ENCODE measurements at regions not wholly inside any gene's neighbourhood (a gene's known extent, or its start where the extent isn't known, plus 50 kb on each side); places are given as distances from the start of the nearest gene placed in this dataset.

DNA sequence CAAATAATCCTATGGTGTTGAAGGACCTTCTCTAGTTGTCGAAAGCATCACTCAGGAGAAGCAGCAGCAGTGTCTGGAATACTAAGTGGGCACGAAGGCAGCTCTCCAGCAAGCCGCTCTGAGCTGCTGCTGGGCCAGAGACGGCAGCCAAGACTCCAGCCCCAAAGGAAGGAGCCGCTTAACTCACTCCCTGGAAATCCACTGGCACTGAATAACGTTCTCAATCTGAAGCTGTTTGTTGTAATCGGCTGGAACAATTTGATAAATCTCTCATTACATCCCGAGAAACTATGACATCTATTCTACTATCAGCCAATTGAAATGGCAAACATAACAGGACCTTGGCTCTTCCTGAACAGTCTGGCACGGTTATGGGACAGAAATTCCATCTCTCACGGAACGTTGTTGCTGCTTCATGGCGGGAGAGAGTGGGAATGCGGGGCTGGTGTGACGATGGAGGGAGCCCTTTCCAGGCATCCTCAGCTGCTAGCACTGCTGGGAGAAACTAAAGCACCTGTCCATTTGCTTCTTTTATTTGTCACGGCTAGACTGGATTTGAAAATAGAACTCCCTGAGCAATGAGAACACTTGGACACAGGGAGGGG lies 331.5 kb upstream of the RNF32 start:
- DNase-seq (ENCODE audit: low read depth in 2 of 2): no peak

GRCh38 chr7:156307193-156307592 lies 333.4 kb upstream of the RNF32 start:
- DNase-seq (ENCODE audit: low read depth in 2 of 2): no peak

- DNase-seq (ENCODE audit: low read depth in 2 of 2): no peak
Measured at GRCh38 chr7:156305351-156305750, 335.2 kb upstream of the RNF32 start.

GRCh38 chr7:156282816-156283215 lies 357.8 kb upstream of the RNF32 start:
- DNase-seq (ENCODE audit: low read depth in 2 of 2): no peak

DNA sequence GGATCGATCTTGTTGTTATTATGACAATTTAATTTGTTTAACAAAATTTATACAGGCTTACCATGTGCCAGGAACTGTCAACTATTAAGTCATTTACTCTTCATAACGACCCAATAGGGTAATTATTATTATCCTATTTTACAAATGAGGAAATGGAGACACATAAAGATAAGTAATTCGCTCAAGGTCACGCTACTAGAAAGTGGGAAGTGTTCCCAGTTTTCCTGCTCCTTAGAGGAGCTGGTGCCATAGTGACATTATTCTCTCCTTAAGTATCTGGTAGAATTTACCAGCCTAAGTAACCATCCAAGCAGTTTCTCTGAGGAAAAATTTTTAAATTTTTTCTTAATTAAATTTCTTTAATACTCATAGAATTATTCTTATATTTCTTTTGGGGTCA lies 360.9 kb upstream of the RNF32 start:
- no peak for DNase-seq (ENCODE audit: low read depth in 2 of 2)

- DNase-seq (ENCODE audit: low read depth in 2 of 2): no peak
Measured at GRCh38 chr7:156275292-156275691, 365.3 kb upstream of the RNF32 start.

DNA sequence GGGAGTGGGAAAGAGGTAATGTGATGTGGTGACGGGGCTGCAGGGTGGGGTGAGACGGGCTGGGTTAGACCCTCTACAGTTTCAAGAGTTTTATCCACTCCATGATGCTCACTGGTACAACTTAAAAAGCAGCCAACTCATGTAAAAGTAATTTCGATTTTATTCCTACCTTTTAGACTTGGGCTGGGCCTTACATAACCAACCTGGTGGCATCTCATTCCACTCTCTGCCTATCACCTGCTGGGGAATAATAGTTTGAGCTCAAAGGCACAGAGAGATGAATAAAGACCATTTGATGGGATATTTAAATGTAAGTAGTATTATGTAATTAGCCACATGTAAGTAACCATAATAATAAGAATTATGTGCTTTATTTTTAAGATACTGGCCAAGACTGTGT lies 366.0 kb upstream of the RNF32 start:
- DNase-seq (ENCODE audit: low read depth in 2 of 2): no peak

- no peak for DNase-seq (ENCODE audit: low read depth in 2 of 2)
Measured at GRCh38 chr7:156261581-156261980, 379.0 kb upstream of the RNF32 start.

DNA sequence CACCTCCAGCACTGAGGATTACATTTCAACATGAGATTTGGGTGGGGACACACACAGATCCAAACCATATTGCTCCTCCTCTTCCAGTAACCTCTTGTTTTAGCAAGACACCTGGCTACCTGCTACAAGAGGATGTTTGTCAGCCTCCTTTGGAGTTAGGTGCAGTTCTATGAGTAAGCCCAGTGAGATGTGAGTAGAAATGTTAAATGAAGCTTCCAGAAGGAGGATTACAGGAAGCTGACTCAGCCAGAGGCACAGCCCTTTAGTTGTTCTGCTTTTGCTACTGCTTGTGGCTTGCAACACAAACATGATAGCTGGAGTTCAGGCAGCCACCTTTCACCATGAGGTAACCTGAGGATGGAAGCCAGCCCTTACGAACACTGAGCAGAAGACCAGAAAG lies 382.7 kb upstream of the RNF32 start:
- DNase-seq (ENCODE audit: low read depth in 2 of 2): no peak

DNA sequence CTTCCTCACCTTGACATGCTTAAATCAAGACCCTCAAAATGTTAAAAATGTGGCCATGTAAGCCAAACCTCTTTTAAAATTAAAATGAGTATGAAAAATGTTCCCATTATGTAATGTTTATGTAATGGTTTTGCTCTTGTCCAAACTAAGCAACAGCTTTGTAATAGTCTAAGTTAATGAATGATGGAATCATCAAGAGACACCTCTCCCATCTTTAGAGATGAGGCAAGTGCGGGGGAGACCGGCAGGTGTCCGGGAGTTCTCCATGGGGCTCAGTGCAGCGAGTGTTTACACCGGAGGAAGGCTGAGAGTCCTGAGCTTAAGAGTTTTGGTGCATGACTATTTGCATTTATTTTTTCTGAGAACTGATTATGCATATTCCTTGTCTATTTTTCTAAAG lies 384.9 kb upstream of the RNF32 start:
- DNase-seq (ENCODE audit: low read depth in 2 of 2): no peak

DNA sequence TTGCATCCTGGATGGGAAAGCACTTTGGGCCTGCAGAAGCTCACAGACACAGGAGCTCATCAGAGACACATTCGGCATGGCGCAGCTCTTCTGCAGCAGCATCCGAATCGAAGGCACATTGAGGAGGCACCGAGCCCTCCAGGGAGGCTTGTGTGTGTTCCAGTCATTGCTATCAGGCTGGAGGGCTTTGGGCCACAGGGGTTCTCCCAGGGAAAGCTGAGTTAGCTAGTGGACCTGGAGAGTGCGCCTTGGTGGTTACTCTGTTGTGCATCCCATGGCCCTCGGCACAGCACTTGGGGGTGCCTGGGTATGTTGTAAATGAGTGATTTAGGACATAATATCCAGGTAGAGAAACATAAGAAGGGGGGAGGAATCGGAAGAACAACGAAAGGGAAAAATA lies 388.7 kb upstream of the RNF32 start:
- no peak for DNase-seq (ENCODE audit: low read depth in 2 of 2)

DNA sequence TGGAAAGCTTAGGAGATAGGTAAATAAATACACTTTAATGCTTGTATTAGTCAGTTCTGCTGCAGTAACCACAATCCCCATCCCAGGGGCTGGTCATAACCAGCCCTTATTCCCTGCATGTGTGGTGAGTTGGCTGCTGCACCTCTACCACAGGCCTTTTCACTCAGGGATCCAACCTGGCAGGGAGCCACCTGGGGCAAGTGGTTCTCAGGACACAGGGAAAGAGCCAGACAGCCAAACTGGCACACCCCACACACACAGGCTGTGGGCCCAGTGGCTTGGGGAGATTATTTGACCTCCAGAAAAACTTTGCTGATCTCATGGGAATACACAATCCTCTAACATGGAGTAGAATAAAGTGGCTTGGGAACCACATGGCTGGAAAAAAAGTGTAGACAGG lies 400.0 kb upstream of the RNF32 start:
- DNase-seq (ENCODE audit: low read depth in 2 of 2): no peak

GRCh38 chr7:156238366-156239133 lies 402.0 kb upstream of the RNF32 start:
- DNase-seq (ENCODE audit: low read depth in 2 of 2): no peak

DNA sequence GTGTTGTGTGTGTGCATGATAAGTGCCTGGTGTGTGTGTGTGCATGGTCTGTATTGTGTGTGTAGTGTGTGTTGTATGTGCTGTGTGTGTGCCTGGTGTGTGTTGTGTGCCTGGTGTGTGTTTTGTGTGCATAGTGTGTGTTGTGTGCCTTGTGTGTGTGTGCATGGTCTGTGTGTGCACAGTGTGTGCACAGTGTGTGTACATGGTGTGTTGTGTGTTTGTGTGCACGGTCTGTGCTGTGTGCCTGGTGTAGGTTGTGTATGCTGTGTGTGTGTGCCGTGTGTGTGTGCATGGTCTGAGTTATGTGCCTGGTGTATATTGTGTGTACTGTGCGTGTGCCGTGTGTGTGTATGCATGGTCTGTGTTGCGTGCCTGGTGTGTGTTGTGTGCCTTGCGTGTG lies 403.0 kb upstream of the RNF32 start:
- DNase-seq (ENCODE audit: low read depth in 2 of 2): no peak

DNA sequence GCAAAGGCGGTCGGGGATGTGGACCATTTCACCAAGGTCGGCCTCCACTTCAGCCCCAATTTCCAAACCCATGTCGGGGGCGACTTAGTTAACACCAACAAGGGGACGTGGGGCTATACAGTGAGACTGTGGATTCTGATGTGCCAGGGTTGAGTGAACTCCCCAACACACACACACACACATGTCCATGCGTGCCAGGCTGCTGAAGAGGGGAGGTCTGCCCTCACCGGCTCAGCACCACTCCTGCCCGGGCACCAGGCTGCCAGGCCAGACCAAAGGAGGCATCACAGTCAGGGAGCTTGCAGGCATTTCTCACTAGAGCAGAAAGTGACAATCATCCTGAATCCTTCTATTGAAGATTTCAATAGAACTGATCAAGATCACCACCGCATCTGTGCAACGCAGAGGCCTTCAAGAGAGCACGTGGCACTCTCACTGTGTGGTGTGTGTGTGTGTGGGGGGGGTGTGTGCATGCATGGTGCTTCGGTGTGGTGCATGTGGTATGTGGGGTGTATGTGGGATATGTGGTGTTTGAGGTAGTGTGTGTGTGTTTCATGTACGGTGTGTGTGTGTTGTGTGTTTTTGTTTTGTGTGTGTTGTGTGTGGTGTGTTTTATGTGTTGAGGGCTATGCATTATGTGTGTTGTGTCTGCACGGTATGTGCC lies 403.5 kb upstream of the RNF32 start:
- DNase-seq (ENCODE audit: low read depth in 2 of 2): no peak

GRCh38 chr7:156236181-156236889 lies 404.2 kb upstream of the RNF32 start:
- no peak for DNase-seq (ENCODE audit: low read depth in 2 of 2)

DNA sequence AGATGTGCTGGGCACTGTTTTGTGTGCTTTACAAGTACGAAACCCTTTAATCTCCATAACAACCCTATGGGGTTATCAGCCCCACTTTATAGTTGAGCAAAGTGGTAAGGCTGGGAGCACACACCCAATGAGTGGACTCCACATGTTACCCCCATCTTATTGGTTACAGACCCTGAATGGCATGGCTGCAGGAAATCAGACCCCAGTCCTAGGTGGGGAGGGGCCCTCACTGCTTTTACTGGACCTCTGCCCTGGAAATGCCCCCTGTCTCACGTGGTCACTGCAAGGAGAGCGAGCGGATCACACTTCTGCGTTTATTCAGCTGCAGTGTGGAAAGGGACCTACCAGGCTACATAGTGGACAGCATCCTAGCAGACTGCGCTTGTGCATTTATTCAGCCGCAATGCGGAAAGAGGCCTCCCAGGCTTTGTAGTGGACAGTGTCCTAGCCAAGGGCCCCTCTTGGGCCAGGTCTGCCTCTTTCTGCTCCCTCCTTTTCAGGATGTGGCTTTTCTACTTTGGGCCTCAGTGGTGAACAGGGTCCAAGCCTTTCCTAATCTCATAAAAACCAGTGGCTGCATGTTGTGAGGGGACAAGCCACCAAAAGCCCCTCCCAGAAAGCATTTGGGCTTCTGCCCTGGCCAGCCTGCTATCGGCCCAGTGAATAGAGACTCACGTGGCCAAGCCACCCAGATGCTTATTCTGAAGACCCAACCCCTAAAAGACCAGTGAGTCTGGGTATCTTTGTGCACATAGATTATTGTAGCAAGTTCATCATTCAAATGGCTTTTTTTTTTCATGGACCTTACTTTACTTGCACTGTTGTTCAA lies 405.7 kb upstream of the RNF32 start:
- no peak for DNase-seq (ENCODE audit: low read depth in 2 of 2)

- DNase-seq (ENCODE audit: low read depth in 2 of 2): no peak
Measured at GRCh38 chr7:156234192-156234591, 406.4 kb upstream of the RNF32 start.

GRCh38 chr7:156232931-156233705 lies 407.5 kb upstream of the RNF32 start:
- no peak for DNase-seq (ENCODE audit: low read depth in 2 of 2)

DNA sequence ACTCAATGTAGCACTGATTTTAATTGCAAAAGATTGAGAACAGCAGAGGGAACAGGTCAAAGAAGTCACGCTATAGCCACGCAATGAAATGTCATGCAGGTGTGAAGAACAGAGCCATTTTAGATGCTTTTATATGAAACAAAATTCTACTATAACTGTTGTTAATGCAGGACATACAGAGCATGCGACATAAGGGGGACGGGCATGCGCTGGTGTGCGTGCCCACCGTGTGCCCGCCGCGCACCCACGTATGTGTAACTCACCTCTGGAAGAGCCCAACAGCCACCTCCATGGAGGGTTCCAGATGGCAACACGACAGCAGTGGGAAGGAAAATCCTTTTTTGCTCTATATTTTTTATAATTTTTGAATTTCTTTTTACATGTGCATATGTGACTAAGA lies 410.0 kb upstream of the RNF32 start:
- no peak for DNase-seq (ENCODE audit: low read depth in 2 of 2)

DNA sequence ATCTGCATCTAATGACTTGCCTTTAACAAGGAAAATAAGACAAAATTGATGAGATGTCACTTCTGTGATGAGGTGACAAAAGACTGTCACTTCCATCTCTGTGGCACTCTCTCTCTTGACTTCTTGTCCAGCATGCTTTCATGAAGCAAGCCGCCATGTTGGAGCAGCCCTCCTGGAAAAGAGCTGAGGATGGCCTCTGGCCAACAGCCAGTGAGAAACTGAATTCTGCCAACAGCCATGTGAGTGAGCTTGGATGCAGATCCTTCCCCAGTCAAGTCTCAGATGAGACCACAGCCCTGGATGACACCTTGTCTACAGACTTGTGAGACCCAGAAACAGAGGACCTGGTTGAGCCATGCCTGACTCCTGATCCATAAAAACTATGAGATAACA lies 412.6 kb upstream of the SHH start:
- no peak for DNase-seq (ENCODE audit: low read depth in 2 of 2)

Measured in fibroblast of skin of left quadriceps (primary cell).